HepG2 (cell line): ENCODE measurements at regions not wholly inside any gene's neighbourhood (a gene's known extent, or its start where the extent isn't known, plus 50 kb on each side); places are given as distances from the start of the nearest gene placed in this dataset.

Experiments
- ATAC-seq: fragments of 200-7000 bp; cut with Tn5 transposase; 3 replicates; pipeline ENCODE4 v1.9.1; 2020; ENCODE audit warnings: mild to moderate bottlenecking, moderate library complexity
- BruUV-seq: library from RNA; stranded (reverse); fragments of 400-500 nt; replicated peaks from 2 replicates; lab custom pipeline; 2021; lab: Mats Ljungman, UMichigan
- CTCF ChIA-PET: fragments of 300-600 bp; formaldehyde crosslinking; extraction: SDS; loops from one replicate; lab custom pipeline; 2021; ENCODE audit warnings: low total read pairs, inconsistent platforms, low intra/inter-chr PET ratio; lab: Yijun Ruan, JAX
- POLR2A ChIA-PET: fragments of 350-600 bp; sonication (Branson Sonifier 250); formaldehyde crosslinking; loops from one replicate; lab custom pipeline; 2020; ENCODE audit warnings: antibody characterized with exemption, inconsistent platforms; lab: Yijun Ruan, JAX
- DNase-seq: peaks from one replicate; pipeline ENCODE4 v3.0.0-alpha.2; 2015; ENCODE audit warnings: low spot score
- FAIRE-seq: peaks from 3 replicates; lab custom pipeline; 2011; peaks lifted over from hg19 to GRCh38; lab: Jason Lieb, UNC
- H2AFZ ChIP-seq: one replicate; pipeline ENCODE4 v1.6.1; 2011; ENCODE audit warnings: low read length, inconsistent platforms
- H3K27ac ChIP-seq: fragments of 300-600 bp; 3 replicates; pipeline ENCODE4 v1.8.0; 2011; ENCODE audit warnings: mixed run types, mild to moderate bottlenecking, mixed read lengths, low read length, inconsistent platforms; ENCODE audit not compliant: insufficient read depth; ENCODE audit errors: extremely low read length
- H3K27me3 ChIP-seq, 2 experiments: fragments of 200-600 bp in 1 of 2; 2 replicates in 1 of 2; 3 replicates in 1 of 2; pipeline versions ENCODE4 v1.6.0 to v1.8.0; 2011; ENCODE audit warnings: low read length in 2 of 2, mild to moderate bottlenecking in 2 of 2, moderate library complexity in 2 of 2, inconsistent platforms in 1 of 2; ENCODE audit not compliant: insufficient read depth in 2 of 2, control insufficient read depth in 1 of 2
- H3K36me3 ChIP-seq, 2 experiments: fragments of 200-600 bp in 1 of 2; replicated peaks in 1 of 2; 2 replicates in 1 of 2; 3 replicates in 1 of 2; pipeline versions ENCODE4 v1.5.1 to v1.8.0; 2011; ENCODE audit warnings: low read length in 2 of 2, inconsistent platforms in 1 of 2; ENCODE audit not compliant: insufficient read depth in 2 of 2, control insufficient read depth in 1 of 2
- H3K4me1 ChIP-seq: 2 replicates; pipeline ENCODE4 v1.5.1; 2012; ENCODE audit warnings: low read length, inconsistent platforms; ENCODE audit not compliant: insufficient read depth
- H3K4me2 ChIP-seq: 2 replicates; pipeline ENCODE4 v1.6.0; 2011; ENCODE audit warnings: low read depth, low read length, inconsistent platforms
- H3K4me3 ChIP-seq, 3 experiments: fragments of 200-600 bp in 1 of 3; sonication (generic), shearing (Covaris generic) in 1 of 3; replicated peaks in 1 of 3; 2 replicates each; pipeline ENCODE4 v1.5.1; 2011 to 2016; ENCODE audit warnings: low read length in 3 of 3, inconsistent platforms in 2 of 3, low read depth in 2 of 3, mild to moderate bottlenecking in 2 of 3, control low read depth in 1 of 3, mixed read lengths in 1 of 3; ENCODE audit not compliant: insufficient read depth in 1 of 3
- H3K79me2 ChIP-seq: one replicate; pipeline ENCODE4 v1.6.1; 2011; ENCODE audit warnings: low read length, inconsistent platforms; ENCODE audit not compliant: insufficient read depth
- H3K9ac ChIP-seq: 2 replicates; pipeline ENCODE4 v1.6.0; 2011; ENCODE audit warnings: mild to moderate bottlenecking, low read depth, low read length, inconsistent platforms; ENCODE audit not compliant: insufficient read depth
- H3K9me3 ChIP-seq: 2 replicates; pipeline ENCODE4 v1.5.1; 2012; ENCODE audit warnings: mild to moderate bottlenecking, low read length
- H4K20me1 ChIP-seq: 2 replicates; pipeline ENCODE4 v1.6.0; 2011; ENCODE audit warnings: inconsistent platforms, mild to moderate bottlenecking, low read length, moderate library complexity; ENCODE audit not compliant: insufficient read depth
- IRX3 ChIP-seq: sonication (generic); formaldehyde crosslinking; IDR thresholded peaks from 2 replicates; pipeline ENCODE4 v1.8.1; 2023; ENCODE audit warnings: mild to moderate bottlenecking, low read depth, missing genetic modification reagents, borderline replicate concordance
- ZC3H13 ChIP-seq: sonication (generic); formaldehyde crosslinking; IDR thresholded peaks from 2 replicates; pipeline ENCODE4 v1.8.1; 2023; ENCODE audit warnings: mild to moderate bottlenecking, missing genetic modification reagents, moderate library complexity
- ZNF232 ChIP-seq: sonication (generic); formaldehyde crosslinking; IDR thresholded peaks from 2 replicates; pipeline ENCODE4 v1.4.0; 2020; ENCODE audit warnings: missing genetic modification reagents, borderline replicate concordance
- ZNF713 ChIP-seq: sonication (generic); formaldehyde crosslinking; IDR thresholded peaks from 2 replicates; pipeline ENCODE4 v1.4.0; 2020; ENCODE audit warnings: mild to moderate bottlenecking, missing genetic modification reagents
- whole genome bisulfite sequencing: methylation state at CpG from one replicate; pipeline ENCODE4 v1.1.6; 2017; ENCODE audit warnings: low lambda C conversion rate; 5-methylcytosine and 5-hydroxymethylcytosine counted together
- in situ Hi-C: cut with HindIII; loops from 2 replicates; pipeline ENCODE4 v1.10.0; 2017; ENCODE audit warnings: low pct_unique_long_range_greater_than_20kb; ENCODE audit not compliant: extremely low pct_ligation_motif_present
- intact Hi-C: fragments of 100-400 bp; cut with micrococcal nuclease; formaldehyde crosslinking; loops from one replicate; pipeline ENCODE4 v1.10.0; 2022; ENCODE audit not compliant: unreplicated experiment
- TF ChIP-seq, protein P1 (sequence below): sonication (generic); formaldehyde crosslinking; IDR thresholded peaks from 2 replicates; pipeline ENCODE4 v1.4.0; 2020; ENCODE audit warnings: missing genetic modification reagents, mild to moderate bottlenecking, borderline replicate concordance
- TF ChIP-seq, protein P2 (sequence below): sonication (generic); formaldehyde crosslinking; IDR thresholded peaks from 2 replicates; pipeline ENCODE4 v1.4.0; 2020; ENCODE audit warnings: missing genetic modification reagents, borderline replicate concordance

DNA sequence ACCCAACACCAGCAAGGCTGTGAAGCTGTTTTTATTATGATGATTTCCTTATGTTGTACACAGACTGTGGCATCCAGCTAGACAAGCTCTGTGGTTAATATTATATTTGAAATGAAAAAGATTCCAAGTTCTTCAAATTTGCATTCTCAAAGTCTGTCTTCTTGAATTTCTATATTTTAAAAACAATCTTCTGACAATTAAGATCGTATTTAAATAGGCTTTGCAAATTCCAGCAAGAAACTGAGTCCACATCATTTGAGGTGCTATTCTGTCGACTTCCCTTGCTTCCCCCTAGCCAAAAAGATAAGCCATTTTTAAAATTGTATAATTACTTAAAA, 73.1 kb upstream of the TOMM7 start:
- H3K4me1 ChIP-seq: peaks cover 28% of the 10 kb centered on the region
- FAIRE-seq (no peak), DNase-seq (no peak), ATAC-seq (no peak)
- intact Hi-C loops: no loop called here
- WGBS: 17% methylated on average over 2 of the region's 2 CpGs
- no peak overlapping the region for H3K4me2 ChIP-seq
- H3K27me3 ChIP-seq: 0 out of 5 replicates have a peak, but pooled peaks cover 0 to under 1% of the 10 kb centered on the region in 2 experiments
- H2AFZ ChIP-seq: no peak overlapping the region
- no peak overlapping the region for H3K9ac ChIP-seq
- H4K20me1 ChIP-seq: no peaks in the 10 kb centered on the region
- no peak overlapping the region for H3K27ac ChIP-seq
- in situ Hi-C loops: no loop called here
- H3K9me3 ChIP-seq: no peaks in the 10 kb centered on the region
- no peaks in the 10 kb centered on the region for H3K79me2 ChIP-seq
- BruUV-seq: no TSS peak
- POLR2A ChIA-PET: no interaction called here
- H3K4me3 ChIP-seq: no peak overlapping the region
- CTCF ChIA-PET: no interaction called here
- H3K36me3 ChIP-seq: no peaks in the 10 kb centered on the region
- TF ChIP-seq IRX3: no peak

DNA sequence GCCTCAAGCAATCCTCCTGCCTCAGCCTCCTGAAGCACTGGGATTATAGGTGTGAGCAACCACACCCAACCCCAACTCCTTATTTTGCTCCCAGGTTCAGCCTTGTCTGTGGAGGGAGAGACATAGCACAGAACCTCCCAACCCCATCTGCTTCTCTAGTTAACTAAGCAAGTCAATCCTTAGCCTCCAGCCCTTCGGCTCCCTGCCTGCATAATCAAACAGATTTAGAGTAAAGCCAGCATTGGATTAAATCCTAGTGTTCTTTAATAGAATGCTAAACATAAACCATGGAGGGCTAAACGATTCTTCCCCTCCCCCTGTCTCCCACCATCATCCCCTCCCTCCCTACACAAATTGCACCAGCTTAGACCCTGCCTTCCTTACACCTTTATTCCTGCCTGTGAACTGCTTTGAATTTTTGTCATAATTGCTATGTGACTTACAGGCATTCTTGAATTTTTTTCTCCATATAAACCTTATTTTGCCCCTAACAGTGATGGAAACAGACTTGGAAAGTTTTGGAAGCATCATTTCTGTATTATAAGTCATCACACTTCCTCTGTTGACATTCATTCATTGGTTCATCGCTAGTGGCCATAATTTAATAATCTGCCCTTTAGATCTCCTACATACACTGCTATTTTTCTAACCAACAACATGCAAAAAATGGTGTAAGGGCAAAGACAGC, 72.6 kb upstream of the TOMM7 start:
- Histone ChIP-seq H3K36me3 (no peaks in the 10 kb centered on the region), H2AFZ (no peak overlapping the region), H3K4me1 (peaks cover 23% of the 10 kb centered on the region), H3K79me2 (no peaks in the 10 kb centered on the region), H4K20me1 (no peaks in the 10 kb centered on the region), H3K27me3 (0 out of 5 replicates have a peak, but pooled peaks cover 0 to 5% of the 10 kb centered on the region in 2 experiments), H3K4me3 (no peak overlapping the region), H3K9ac (no peak overlapping the region), H3K4me2 (no peak overlapping the region), H3K9me3 (no peaks in the 10 kb centered on the region), H3K27ac (no peak overlapping the region)
- DNase-seq: no peak
- FAIRE-seq: no peak
- 62% methylated on average over 3 of the region's 3 CpGs for WGBS
- ATAC-seq: no peak
- ChIA-PET CTCF (no interaction called here), POLR2A (no interaction called here)
- intact Hi-C loops (no loop called here), in situ Hi-C loops (no loop called here)
- no TSS peak for BruUV-seq
- TF ChIP-seq ZC3H13 (no peak), ZNF232 (CRISPR knock-in tag) (no peak), ZNF713 (CRISPR knock-in tag) (no peak)
- TF ChIP-seq, protein P1, sequence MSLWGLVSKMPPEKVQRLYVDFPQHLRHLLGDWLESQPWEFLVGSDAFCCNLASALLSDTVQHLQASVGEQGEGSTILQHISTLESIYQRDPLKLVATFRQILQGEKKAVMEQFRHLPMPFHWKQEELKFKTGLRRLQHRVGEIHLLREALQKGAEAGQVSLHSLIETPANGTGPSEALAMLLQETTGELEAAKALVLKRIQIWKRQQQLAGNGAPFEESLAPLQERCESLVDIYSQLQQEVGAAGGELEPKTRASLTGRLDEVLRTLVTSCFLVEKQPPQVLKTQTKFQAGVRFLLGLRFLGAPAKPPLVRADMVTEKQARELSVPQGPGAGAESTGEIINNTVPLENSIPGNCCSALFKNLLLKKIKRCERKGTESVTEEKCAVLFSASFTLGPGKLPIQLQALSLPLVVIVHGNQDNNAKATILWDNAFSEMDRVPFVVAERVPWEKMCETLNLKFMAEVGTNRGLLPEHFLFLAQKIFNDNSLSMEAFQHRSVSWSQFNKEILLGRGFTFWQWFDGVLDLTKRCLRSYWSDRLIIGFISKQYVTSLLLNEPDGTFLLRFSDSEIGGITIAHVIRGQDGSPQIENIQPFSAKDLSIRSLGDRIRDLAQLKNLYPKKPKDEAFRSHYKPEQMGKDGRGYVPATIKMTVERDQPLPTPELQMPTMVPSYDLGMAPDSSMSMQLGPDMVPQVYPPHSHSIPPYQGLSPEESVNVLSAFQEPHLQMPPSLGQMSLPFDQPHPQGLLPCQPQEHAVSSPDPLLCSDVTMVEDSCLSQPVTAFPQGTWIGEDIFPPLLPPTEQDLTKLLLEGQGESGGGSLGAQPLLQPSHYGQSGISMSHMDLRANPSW (CRISPR knock-in tag): no peak
- TF ChIP-seq, protein P2, sequence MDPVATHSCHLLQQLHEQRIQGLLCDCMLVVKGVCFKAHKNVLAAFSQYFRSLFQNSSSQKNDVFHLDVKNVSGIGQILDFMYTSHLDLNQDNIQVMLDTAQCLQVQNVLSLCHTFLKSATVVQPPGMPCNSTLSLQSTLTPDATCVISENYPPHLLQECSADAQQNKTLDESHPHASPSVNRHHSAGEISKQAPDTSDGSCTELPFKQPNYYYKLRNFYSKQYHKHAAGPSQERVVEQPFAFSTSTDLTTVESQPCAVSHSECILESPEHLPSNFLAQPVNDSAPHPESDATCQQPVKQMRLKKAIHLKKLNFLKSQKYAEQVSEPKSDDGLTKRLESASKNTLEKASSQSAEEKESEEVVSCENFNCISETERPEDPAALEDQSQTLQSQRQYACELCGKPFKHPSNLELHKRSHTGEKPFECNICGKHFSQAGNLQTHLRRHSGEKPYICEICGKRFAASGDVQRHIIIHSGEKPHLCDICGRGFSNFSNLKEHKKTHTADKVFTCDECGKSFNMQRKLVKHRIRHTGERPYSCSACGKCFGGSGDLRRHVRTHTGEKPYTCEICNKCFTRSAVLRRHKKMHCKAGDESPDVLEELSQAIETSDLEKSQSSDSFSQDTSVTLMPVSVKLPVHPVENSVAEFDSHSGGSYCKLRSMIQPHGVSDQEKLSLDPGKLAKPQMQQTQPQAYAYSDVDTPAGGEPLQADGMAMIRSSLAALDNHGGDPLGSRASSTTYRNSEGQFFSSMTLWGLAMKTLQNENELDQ (CRISPR knock-in tag): no peak
